HG03521 (cell line): ENCODE measurements at regions not wholly inside any gene's neighbourhood (a gene's known extent, or its start where the extent isn't known, plus 50 kb on each side); places are given as distances from the start of the nearest gene placed in this dataset.
A peak's percentile ranks its signal among the peaks of the same experiment; 100 is the strongest.

Experiments used
- ATAC-seq: cut with Tn5 transposase; IDR thresholded peaks from one replicate; pipeline ENCODE4 v1.9.1; 2021; ENCODE audit warnings: mild to moderate bottlenecking, moderate library complexity; ENCODE audit not compliant: unreplicated experiment

- ATAC-seq, result no peak
These were observed 181.5 kb downstream of the USP12 start for GRCh38 chr13:26989957-26990713.

GRCh38 chr13:26989261-26989956 lies 182.2 kb downstream of the USP12 start:
- no peak for ATAC-seq

DNA sequence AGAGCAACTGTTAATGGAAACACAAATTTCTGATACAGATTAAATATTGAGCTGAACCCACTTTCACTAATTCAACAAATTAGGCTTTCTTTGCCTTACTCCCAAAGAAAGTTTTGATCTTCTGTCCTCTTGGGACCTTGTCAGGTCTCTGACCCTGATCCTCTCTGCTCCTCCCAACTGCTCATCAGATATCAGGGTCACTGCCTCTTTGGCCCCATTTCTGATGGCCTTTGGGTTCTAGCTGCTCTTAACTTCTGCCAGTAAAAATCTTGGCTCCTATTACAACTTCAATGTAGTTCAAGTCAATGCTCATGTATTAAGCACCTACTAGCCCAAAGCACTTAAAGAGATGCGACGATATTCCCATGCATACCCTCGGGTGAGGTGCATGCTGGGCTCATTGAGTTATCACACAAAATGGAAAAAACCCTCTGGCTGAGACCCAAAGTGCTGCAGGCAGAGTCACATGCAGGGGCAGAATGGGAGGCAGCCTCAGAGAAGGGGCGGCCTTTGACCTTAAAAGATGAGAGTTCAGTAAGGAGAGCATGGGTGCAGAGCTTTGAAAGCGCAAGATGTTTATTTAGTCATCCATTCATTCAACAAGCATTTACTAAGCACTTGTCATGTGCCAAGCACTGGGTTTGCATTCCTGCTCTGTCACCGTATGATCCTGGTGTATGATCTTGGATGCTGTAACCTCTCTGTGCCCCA lies 183.4 kb downstream of the USP12 start:
- no peak for ATAC-seq

GRCh38 chr13:26987486-26988013 lies 184.1 kb downstream of the USP12 start:
- ATAC-seq, result no peak

GRCh38 chr13:26985285-26985878 lies 186.2 kb downstream of the USP12 start:
- peak; percentile 60 for ATAC-seq

DNA sequence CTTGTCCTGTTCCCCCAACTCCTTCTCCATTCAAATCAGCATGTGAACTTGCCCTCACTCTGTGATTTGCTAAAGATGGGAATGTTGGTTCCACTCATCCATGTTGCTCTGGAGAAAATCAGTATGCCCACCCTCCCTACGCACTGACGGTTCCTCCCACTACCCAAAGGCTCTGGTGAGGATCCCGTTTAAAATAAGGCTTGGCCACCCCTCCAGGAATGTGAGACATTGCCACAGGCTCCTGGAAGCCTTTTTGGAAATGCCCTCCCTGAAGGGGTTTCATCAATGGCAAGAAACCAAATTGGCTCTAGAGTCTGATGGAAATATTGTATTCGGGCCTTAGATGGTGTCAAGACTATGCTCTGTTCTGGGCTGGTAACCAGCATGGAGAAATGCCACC lies 187.3 kb downstream of the USP12 start:
- no peak for ATAC-seq

DNA sequence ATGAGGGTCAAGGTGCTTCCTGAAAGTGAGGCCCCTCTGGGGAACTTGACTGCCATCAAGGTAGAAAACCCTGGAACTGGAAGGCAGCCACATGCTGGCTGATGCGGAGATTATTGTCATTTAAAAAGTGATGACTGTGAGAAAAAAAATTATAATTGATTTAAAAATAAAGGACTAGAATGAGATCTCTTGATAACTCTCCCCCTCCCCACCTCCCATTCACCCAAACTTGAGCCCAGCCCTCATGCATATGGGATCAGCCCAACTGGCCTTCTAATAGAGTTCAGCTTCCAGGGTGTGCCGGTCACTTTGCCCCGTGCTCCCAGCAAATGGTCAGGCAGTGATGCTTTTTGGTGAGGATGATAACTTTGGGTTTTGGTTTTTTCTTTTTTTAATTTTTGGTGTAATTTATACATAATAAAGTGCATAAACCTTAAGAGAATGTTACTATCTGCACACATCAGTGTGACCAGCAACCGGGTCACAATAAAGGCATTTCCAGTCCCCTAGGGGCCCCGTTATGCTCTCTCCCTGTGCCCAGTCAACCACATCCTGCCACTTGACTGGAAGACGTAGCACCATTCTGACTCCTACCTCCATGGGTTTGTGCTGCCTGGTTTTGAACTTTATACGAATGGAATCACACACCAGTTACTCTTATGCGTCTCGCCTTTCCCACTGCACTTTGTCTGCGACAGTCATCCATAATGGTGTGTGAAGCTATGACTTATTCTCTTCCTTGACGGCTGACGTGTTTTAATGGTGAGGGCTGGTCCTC lies 187.9 kb downstream of the USP12 start:
- no peak for ATAC-seq

- ATAC-seq, result no peak
These were observed 191.2 kb downstream of the USP12 start for GRCh38 chr13:26980099-26981031.

- no peak for ATAC-seq
These were observed 192.3 kb downstream of the USP12 start for GRCh38 chr13:26979334-26979733.

GRCh38 chr13:26978081-26978860 lies 193.3 kb downstream of the USP12 start:
- no peak for ATAC-seq

DNA sequence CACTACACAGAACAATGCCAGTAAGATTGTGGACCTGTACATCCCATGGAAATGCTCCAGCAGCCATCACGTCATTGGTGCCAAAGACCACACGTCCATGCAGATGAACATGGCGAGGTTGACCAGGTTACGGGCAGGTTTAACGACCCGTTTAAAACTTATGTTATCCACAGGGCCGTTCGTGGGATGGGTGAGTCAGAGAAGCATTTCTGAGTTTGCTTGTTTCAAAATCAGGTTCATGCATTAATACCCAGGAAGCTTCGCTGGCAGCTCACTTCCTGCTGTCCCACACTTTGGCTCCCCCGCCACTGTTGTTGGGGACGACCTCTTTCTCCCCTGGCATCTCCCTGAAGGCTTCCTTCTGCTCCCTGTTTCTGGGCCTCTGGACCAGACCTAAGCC lies 194.1 kb downstream of the USP12 start:
- no peak for ATAC-seq

DNA sequence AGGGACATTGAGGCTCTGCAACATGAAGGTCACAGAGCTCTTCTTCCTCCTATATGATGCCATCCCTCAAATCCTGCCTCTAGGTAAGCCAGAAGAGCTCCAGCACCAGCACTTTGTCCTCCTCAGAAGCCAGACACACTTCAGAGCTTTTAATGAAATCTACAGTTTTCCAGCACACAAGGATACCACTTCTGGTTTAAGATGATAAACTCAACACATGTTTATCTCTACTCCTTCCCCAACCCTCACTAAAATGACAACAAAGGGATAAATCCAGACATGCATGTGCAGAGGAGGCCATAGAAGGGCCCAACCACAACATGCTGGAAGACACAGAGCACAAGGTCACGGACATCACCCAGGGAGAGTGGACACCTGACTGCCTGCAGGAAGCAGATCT lies 195.3 kb downstream of the USP12 start:
- ATAC-seq, result no peak

GRCh38 chr13:26973946-26974345 lies 197.7 kb downstream of the USP12 start:
- ATAC-seq, result no peak

DNA sequence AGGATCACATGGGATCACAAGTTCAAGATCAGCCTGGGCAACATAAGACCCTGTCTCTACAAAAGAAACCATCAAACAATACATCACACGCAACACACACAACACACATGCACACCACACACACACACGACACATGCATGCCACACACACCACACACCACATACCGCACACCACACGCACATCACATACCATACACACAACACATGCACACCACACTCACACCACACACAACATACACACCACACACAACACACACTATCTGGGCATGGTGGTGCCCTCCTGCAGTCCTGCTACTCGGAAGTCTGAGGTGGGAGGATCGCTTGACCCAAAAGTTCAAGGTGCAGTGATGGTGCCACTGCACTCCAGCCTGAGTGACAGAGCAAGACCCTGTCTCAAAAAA lies 198.3 kb downstream of the USP12 start:
- ATAC-seq, result no peak

DNA sequence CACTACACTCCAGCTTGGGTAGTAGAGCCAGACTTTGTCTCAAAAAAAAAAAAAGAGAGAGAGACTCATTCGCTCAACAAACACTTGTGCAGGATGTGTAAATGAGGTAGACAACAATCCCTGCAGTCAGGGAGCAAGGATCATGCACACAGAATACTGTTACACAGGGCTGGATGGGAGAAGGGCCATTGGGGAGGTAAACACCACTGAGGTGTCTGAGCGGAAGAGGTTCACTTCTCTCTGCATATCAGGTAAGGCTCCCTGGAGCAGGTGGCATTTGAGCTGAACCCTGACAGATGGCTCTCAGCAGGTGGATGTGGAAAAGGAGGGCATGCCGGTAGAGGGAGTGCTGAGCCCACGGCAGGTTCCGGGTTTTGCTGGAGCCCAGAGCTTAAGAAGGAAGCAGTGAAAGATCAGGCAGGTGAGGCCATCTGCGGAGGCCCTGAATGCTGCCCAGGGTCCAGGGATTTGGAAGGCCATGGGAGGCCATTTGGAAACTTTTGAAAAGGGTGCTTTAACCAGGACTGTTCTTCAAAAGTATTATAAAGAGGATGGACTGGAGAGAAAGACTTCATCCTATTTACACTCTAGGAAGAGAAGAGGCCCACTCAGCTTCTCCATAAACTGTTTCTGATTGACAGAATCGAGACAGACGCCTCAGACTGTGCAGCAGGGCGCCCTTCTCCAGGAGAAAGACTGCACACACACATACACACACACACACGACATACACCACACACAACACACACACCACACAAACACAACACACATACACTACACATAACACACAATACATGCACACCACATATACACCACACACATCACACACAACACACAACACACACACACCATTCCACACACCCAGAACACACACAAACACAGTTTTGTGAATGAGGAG lies 199.4 kb downstream of the USP12 start:
- ATAC-seq, result no peak

GRCh38 chr13:26968431-26969341 lies 202.9 kb downstream of the USP12 start:
- ATAC-seq, result no peak
